ENCODE measurements at regions not wholly inside any gene's neighbourhood (a gene's known extent, or its start where the extent isn't known, plus 50 kb on each side); places are given as distances from the start of the nearest gene placed in this dataset.

GRCh38 chr9:19682397-19682796 lies 106.4 kb downstream of the SLC24A2 start (continued):
- TF ChIP-seq PRDM15 (CRISPR knock-in tag; IDR thresholded peaks at IDR 0.05), result no peak
- TF ChIP-seq ATF3 (IDR thresholded peaks at IDR 0.05; ENCODE audit: borderline replicate concordance, extremely low read depth, low read depth, low read length), result no peak
- no peak for TF ChIP-seq SUPT20H (IDR thresholded peaks at IDR 0.05; ENCODE audit: borderline replicate concordance, control insufficient read depth, low read depth, low read length)
- TF ChIP-seq ZBED1 (IDR thresholded peaks at IDR 0.05; ENCODE audit: borderline replicate concordance), result no peak
- no peak for TF ChIP-seq SMAD1 (IDR thresholded peaks at IDR 0.05; ENCODE audit: low read depth, partially characterized antibody)
- no peak for TF ChIP-seq BACH1 (IDR thresholded peaks at IDR 0.05; ENCODE audit: borderline replicate concordance)
- no peak for TF ChIP-seq ATF7 (IDR thresholded peaks at IDR 0.05; ENCODE audit: low read depth)
- no peak for TF ChIP-seq CEBPZ (IDR thresholded peaks at IDR 0.05; ENCODE audit: low read depth, low read length)
- no peak for TF ChIP-seq NR2C1 (IDR thresholded peaks at IDR 0.05)
- TF ChIP-seq DPF2 (IDR thresholded peaks at IDR 0.05), result no peak
- TF ChIP-seq NFXL1 (IDR thresholded peaks at IDR 0.05; ENCODE audit: borderline replicate concordance), result no peak
- TF ChIP-seq STAT1 (conservative IDR thresholded peaks at IDR 0.05), result no peak
